Stomach (tissue), 8 donors: ENCODE measurements at regions not wholly inside any gene's neighbourhood (a gene's known extent, or its start where the extent isn't known, plus 50 kb on each side); places are given as distances from the start of the nearest gene placed in this dataset.

ENCODE experiments used
- DNase-seq, 2 donors: peaks; one replicate each; pipeline versions ENCODE4 v3.0.0 to v3.0.0-alpha.2; 2013 to 2019
- H3K27ac ChIP-seq, 5 donors: fragments of 200-600 bp in 4 of 5; sonication (generic) in 4 of 5; one replicate each; pipeline ENCODE4 v1.5.1; 2013 to 2019; ENCODE audit warnings: mild to moderate bottlenecking in 1 of 5, moderate library complexity in 1 of 5
- H3K27me3 ChIP-seq, 3 donors: fragments of 200-600 bp; sonication (generic); one replicate each; pipeline ENCODE4 v1.5.1; 2017 to 2019; ENCODE audit warnings: mixed run types in 1 of 3
- H3K36me3 ChIP-seq, 4 donors: fragments of 200-600 bp; sonication (generic); 1 replicate in 3 of 4; 2 replicates in 1 of 4; pipeline ENCODE4 v1.5.1; 2016 to 2019
- H3K4me1 ChIP-seq, 4 donors: fragments of 200-600 bp; sonication (generic); one replicate each; pipeline ENCODE4 v1.5.1; 2016 to 2019
- H3K4me3 ChIP-seq, 4 donors: fragments of 200-600 bp; sonication (generic) in 3 of 4; one replicate each; pipeline ENCODE4 v1.5.1; 2016 to 2019; ENCODE audit warnings: mild to moderate bottlenecking in 1 of 4
- H3K9me3 ChIP-seq, 4 donors: fragments of 200-600 bp; sonication (generic); one replicate each; pipeline ENCODE4 v1.5.1; 2016 to 2019
- CTCF ChIP-seq, 7 experiments: fragments of 450-650 bp in 4 of 7; fragments of 200-600 bp in 3 of 7; sonication (generic) in 3 of 7; IDR thresholded peaks; one replicate each; pipeline ENCODE4 v1.5.1; 2016 to 2019; ENCODE audit warnings: antibody characterized with exemption in 7 of 7, control low read depth in 2 of 7, mild to moderate bottlenecking in 1 of 7
- EP300 ChIP-seq: sonication (generic); formaldehyde crosslinking; IDR thresholded peaks from one replicate; pipeline ENCODE4 v1.6.1; 2017; ENCODE audit warnings: antibody characterized with exemption
- POLR2A ChIP-seq, 4 donors: fragments of 450-650 bp; IDR thresholded peaks; one replicate each; pipeline ENCODE4 v1.6.1; 2016; ENCODE audit warnings: antibody characterized with exemption in 4 of 4, control low read depth in 2 of 4, mild to moderate bottlenecking in 1 of 4, moderate library complexity in 1 of 4
- POLR2AphosphoS5 ChIP-seq, 3 donors: sonication (generic); formaldehyde crosslinking; IDR thresholded peaks; one replicate each; pipeline ENCODE4 v1.6.1; 2016; ENCODE audit warnings: antibody characterized with exemption in 3 of 3
- WGBS, 5 donors: extraction: QIAGEN DNeasy Blood & Tissue Kit in 3 of 5; methylation state at CpG; one replicate each; pipeline versions ENCODE4 v1.1.5 to v1.1.7; 2013 to 2018; 5-methylcytosine and 5-hydroxymethylcytosine counted together
- intact Hi-C: fragments of 100-400 bp; cut with DNase I; formaldehyde crosslinking; loops from one replicate; pipeline ENCODE4 v1.15.1; 2023; ENCODE audit warnings: low total_unique reads
- donor health status: healthy with polysubstance abuse.
- donor health status: Bipolar disorder and iron deficiency.
- donor health status: healthy.

DNA sequence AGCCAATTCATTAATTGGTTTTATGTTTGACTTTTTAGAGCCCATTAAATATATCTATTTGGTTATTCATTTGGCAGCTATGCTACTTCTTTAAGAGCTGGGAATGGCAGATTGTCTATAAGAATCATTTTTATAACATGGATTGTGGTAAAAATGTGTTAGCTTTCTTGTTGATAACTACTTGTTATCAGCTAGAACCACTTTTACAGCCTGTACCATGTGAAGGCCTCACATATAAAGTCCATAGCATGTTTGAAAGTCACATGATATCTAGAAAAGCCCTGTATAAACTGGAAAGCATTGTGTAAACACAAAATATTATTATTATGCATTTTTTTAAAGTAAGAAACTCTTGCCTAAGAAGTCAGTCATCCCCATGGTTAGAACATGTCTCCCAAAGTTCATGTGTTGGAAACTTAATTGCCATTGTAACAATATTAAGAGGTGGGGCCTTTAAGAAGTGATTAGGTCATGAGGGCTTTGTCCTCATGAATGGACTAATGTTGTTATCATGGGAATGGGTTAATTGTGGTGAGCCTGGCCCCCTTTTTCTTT lies 110.9 kb upstream of the BMP2K start:
- DNase-seq = no peak
- no peak overlapping the region for H3K4me3 ChIP-seq
- no peaks in the 10 kb centered on the region for H3K36me3 ChIP-seq
- H3K27ac ChIP-seq = no peak overlapping the region
- no peaks in the 10 kb centered on the region for H3K9me3 ChIP-seq
- TF ChIP-seq CTCF (IDR thresholded peaks at IDR 0.05) (no peak), POLR2AphosphoS5 (IDR thresholded peaks at IDR 0.05) (no peak), EP300 (no peak), POLR2A (IDR thresholded peaks at IDR 0.05) (no peak)
- intact Hi-C loops = no loop called here
- H3K4me1 ChIP-seq = peaks cover 4 to 29% (median 10%) of the 10 kb centered on the region in 4 donors
- H3K27me3 ChIP-seq = no peaks in the 10 kb centered on the region

DNA sequence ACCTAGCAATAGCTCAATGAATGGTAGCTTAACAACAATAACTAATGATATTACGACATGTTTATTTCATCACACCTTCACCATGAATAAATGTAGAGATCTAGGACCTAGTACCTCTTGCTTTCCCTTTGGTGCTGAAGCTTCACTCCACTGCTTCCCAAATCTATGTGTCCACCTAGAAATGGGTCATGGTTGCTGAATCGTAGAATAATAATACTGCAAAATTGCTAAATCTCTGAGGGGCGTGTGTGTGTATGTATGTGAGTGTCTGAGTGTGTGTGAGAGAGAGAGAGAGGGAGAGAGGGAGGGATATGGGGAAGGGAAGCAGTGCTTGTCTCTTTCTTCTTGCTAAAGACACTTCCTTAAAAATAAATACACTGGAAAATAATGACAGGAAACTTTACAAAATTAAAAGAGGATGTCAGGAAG lies 109.3 kb upstream of the BMP2K start:
- DNase-seq = no peak
- intact Hi-C loops = no loop called here
- Histone ChIP-seq H3K27me3 (no peaks in the 10 kb centered on the region), H3K4me1 (peaks cover 4 to 22% (median 9%) of the 10 kb centered on the region in 4 donors), H3K4me3 (no peak overlapping the region), H3K27ac (no peak overlapping the region), H3K9me3 (no peaks in the 10 kb centered on the region), H3K36me3 (no peaks in the 10 kb centered on the region)
- TF ChIP-seq CTCF (IDR thresholded peaks at IDR 0.05) = no peak
- TF ChIP-seq EP300 = no peak
- TF ChIP-seq POLR2A (IDR thresholded peaks at IDR 0.05) = no peak
- no peak for TF ChIP-seq POLR2AphosphoS5 (IDR thresholded peaks at IDR 0.05)
- 70 to 87% (median 80%) methylated on average over 3 of the region's 3 CpGs for WGBS, 5 donors

- intact Hi-C loops = no loop called here
- H3K9me3 ChIP-seq = no peaks in the 10 kb centered on the region
- H3K27me3 ChIP-seq = no peaks in the 10 kb centered on the region
- WGBS, 5 donors = 76 to 88% (median 84%) methylated on average over 3 of the region's 3 CpGs
- peaks cover 1 to 17% (median 5%) of the 10 kb centered on the region in 4 donors for H3K4me1 ChIP-seq
- TF ChIP-seq POLR2A (IDR thresholded peaks at IDR 0.05) (no peak), POLR2AphosphoS5 (IDR thresholded peaks at IDR 0.05) (no peak), EP300 (no peak), CTCF (IDR thresholded peaks at IDR 0.05) (no peak)
- H3K36me3 ChIP-seq = no peaks in the 10 kb centered on the region
- H3K27ac ChIP-seq = no peak overlapping the region
- DNase-seq = no peak
- no peak overlapping the region for H3K4me3 ChIP-seq
Observed at GRCh38 chr4:78667325-78667724, 108.8 kb upstream of the BMP2K start.

- H3K27ac ChIP-seq = no peak overlapping the region
- H3K36me3 ChIP-seq = no peaks in the 10 kb centered on the region
- no peak overlapping the region for H3K4me3 ChIP-seq
- no peaks in the 10 kb centered on the region for H3K9me3 ChIP-seq
- intact Hi-C loops = no loop called here
- no peak for TF ChIP-seq POLR2AphosphoS5 (IDR thresholded peaks at IDR 0.05)
- 69 to 83% (median 77%) methylated on average over 2 of the region's 2 CpGs for WGBS, 5 donors
- H3K4me1 ChIP-seq = peaks cover 0 to 15% (median 2%) of the 10 kb centered on the region in 4 donors
- no peak for DNase-seq
- H3K27me3 ChIP-seq = no peaks in the 10 kb centered on the region
Observed at GRCh38 chr4:78667764-78668163, 108.4 kb upstream of the BMP2K start.

- no peaks in the 10 kb centered on the region for H3K36me3 ChIP-seq
- no peak overlapping the region for H3K4me3 ChIP-seq
- peaks cover 0 to 11% (median 2%) of the 10 kb centered on the region in 4 donors for H3K4me1 ChIP-seq
- no peak for TF ChIP-seq POLR2A (IDR thresholded peaks at IDR 0.05)
- TF ChIP-seq POLR2AphosphoS5 (IDR thresholded peaks at IDR 0.05) = no peak
- no peak for TF ChIP-seq CTCF (IDR thresholded peaks at IDR 0.05)
- TF ChIP-seq EP300 = no peak
- intact Hi-C loops = no loop called here
- no peaks in the 10 kb centered on the region for H3K9me3 ChIP-seq
- H3K27me3 ChIP-seq = no peaks in the 10 kb centered on the region
- H3K27ac ChIP-seq = no peak overlapping the region
- DNase-seq = no peak
- 78 to 86% (median 83%) methylated on average over 3 of the region's 3 CpGs for WGBS, 5 donors
Observed at GRCh38 chr4:78669453-78669852, 106.7 kb upstream of the BMP2K start.
